NCI-H524 (cell line): ENCODE measurements at regions not wholly inside any gene's neighbourhood (a gene's known extent, or its start where the extent isn't known, plus 50 kb on each side); places are given as distances from the start of the nearest gene placed in this dataset.

Source experiments
- DNase-seq, 2 experiments: peaks; one replicate each; lab custom pipeline; 2025; lab: John Stamatoyannopoulos, UW

GRCh38 chr6:132100388-132100990 lies 149.3 kb upstream of the CCN2 start:
- DNase-seq, result no peak

GRCh38 chr6:132096996-132097395 lies 145.8 kb upstream of the CCN2 start:
- DNase-seq, result no peak

- DNase-seq, result no peak
These were observed 145.1 kb upstream of the CCN2 start for GRCh38 chr6:132096245-132096644.

DNA sequence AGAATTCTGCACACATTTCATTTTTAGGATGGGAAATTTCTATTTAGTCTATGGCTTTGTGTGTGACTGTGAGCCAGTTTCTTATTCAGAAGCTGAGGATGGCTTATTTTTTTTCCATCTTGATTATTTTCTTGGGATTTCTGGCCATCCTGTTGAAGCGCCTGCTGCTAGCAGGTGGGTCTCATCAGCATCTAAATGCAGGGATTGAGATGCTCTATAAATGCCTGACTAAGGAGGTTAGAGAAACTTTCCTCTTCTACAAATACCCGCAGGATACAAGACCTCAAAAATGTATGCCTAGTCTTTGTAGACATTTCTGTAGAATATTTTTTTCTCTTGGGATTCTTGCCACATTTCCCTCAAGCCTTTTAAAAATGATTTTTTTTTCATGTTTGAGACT lies 138.0 kb upstream of the CCN2 start:
- DNase-seq, result no peak

GRCh38 chr6:132088150-132088549 lies 137.0 kb upstream of the CCN2 start:
- no peak for DNase-seq

- DNase-seq, result no peak
These were observed 136.2 kb upstream of the CCN2 start for GRCh38 chr6:132087391-132087790.

DNA sequence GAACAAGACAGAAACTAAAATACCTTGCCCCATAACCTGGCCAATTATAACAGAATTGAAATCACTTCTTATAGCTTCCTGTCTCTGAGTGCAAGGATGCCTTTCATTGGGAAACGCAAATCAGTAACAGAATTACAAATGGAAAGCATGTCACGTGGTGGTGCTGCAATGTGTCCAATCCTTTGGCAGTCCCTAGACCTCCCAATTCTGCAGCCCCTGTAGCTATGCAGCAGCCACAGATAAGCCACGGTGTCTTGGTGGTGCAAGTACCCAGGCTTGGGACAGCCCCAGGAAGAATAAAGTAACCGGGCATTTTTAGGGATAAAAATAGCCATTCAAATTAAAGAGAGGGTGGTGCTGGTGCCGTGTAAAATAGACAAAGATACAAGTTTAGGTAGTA lies 134.6 kb upstream of the CCN2 start:
- no peak for DNase-seq

DNA sequence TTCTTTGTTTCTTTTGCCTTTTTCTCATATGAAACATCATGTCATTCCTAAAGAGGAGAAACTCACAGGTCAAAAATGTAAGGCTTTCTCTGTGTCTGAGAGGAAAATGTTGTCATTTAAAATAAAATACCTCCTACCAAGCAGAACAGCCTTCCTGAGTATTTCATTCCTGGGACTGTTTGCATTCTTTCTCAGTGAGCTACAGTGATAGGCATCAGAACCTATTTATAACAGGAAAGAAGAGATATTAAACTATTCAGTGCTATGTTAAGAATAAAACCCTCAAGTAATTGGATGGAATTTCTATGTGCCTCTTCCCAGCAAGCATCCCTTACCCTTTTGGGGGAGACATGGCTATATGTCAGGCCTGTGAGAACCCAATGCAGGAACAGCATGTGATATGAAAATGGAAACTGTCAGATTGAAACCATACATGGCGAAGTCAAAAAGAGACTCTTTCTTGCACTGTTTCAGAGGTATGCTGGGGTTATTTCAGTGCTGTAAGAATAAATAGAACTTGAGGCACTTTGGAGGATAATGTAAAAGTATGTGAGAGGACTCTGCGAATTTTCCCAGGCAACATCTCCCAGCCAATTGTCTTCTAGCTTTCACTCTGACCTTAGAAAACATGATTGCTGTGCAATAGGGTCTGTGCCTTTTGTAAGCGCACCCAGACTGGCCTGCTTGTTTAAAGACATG lies 133.8 kb upstream of the CCN2 start:
- no peak for DNase-seq

DNA sequence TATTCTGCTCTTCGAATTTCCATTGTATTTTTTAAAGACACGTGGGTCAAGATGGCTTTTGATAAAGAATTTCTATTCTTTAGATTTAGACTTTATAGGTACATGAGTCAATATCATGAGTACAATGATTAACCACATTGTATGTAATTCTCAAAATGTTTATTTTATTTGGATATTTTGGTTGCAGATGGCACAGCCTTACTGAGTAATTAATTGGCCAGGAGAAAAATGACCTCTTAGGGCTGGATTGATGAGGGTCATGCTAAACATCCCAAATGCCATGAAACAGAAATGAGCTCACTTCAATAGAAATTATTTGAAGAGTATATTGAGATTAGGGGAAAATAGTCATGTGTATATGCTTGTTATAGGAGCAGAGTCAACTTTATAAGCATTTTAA lies 131.2 kb upstream of the CCN2 start:
- DNase-seq, result no peak

DNA sequence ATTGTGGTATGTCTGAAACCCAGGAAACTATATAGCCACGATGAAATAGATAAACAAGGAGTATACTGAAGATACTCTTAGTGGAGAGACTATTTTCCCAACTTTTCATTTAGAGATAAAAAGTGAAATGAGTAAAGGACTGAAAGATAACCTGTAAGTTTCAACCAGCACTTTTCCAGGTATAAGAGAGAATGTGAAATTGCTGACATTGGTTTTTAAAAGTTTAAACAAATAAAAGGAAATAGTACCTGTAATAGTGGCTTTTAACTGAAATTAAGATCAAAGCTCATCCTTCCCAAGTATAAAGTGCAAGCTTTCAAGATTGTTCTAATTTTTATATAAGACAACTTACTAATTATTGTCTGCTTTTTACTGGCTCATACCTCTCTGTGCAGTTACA lies 130.2 kb upstream of the CCN2 start:
- no peak for DNase-seq

GRCh38 chr6:132079286-132079685 lies 128.1 kb upstream of the CCN2 start:
- no peak for DNase-seq

- no peak for DNase-seq
These were observed 125.3 kb upstream of the CCN2 start for GRCh38 chr6:132076452-132076851.

- no peak for DNase-seq
These were observed 121.7 kb upstream of the CCN2 start for GRCh38 chr6:132072831-132073230.

DNA sequence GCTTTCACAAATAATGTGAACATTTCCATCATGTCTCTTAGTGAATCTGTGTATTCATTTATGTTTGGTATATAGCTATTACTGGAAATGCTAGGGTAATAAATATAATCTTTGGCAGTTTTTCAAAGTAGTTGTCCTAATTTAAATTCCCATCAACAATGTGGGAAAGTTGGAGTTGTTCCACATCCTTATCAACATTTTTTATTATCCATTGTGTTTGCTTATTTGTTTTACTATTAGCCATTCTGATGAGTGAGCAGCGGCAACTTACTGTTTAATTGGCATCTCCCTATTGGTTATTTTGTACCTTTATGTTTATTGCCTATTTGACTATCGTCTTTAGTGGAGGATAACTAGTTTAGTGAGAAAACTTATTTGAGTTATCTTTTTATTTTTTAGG lies 121.1 kb upstream of the CCN2 start:
- DNase-seq, result no peak

DNA sequence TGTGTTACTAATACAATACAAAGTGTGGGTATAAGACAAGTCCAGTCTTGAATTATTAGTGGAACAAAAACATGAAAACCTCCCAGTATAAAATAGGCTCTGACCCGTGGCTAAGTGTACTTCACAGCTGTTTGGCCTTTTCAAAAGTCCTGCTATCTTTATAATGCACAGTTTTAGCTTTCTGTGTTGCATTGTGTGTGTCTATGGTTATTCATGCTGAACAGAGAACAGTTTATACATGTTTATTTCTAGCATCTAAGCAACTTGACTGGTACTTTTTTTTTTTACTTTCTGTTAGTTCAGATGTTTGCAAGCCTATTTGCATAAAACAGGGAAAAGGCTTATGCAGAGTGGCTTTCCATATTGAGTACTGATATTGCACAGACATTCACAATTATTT lies 119.2 kb upstream of the CCN2 start:
- no peak for DNase-seq

DNA sequence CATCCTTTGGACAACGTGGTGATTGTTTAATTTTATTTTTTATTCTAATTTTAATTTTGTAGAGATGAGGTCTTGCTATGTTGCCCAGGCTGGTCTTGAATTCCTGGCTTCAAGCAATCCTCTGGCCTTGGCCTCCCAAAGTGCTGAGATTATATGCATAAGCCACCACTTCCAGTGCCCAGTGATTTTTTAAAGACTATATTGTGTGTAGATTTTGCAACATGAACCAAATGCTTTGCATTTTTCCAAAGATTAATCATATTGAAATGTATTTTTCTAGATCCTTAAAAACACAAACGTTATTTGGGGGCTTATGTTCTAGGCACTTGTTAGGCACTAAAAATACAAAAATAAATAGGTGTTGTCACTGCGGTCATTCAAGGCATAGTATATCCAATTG lies 117.6 kb upstream of the CCN2 start:
- DNase-seq, result no peak

- no peak for DNase-seq
These were observed 116.1 kb upstream of the CCN2 start for GRCh38 chr6:132067286-132067685.

- DNase-seq, result peak in 1 of 2 experiments; percentile 71
These were observed 114.4 kb upstream of the CCN2 start for GRCh38 chr6:132065556-132065955.

DNA sequence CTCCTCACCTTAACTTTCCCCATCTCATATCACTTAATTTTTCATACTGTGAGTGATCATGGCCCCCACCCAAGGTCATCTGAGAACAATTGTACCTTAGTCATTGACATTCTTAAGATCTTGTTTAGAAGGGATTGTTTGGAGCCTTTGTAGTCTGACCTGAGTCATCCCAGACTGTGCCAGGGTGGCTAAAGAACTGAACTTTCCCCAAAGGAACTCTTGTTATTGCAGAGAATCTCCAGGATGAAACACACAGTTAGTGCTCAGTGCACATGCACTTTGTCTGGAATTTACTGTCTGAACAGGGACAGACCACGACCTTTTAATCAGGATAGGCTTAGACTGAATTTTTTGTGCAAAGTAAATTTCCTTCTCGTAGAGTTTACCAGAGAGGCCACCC lies 112.6 kb upstream of the CCN2 start:
- no peak for DNase-seq

DNA sequence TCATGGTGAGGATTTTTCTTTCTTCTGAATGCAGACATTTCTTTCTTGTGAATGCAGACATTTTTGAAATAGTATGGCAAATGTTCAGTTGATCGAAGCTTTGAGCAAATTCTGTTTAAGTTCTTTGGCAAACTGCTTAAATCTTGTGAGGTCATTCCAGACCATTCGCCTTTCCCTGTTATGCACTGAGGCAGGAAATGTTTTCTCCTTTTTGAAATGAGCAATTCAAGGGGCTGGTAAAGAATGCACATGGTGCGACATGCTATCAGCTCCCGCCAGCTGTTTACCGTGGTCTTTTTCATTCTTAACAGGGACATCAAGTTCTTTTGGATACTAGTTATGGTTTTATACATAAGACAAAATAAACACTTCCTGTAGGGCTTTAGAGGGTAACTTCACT lies 112.0 kb upstream of the CCN2 start:
- DNase-seq, result no peak

GRCh38 chr6:132062626-132063025 lies 111.5 kb upstream of the CCN2 start:
- no peak for DNase-seq

DNA sequence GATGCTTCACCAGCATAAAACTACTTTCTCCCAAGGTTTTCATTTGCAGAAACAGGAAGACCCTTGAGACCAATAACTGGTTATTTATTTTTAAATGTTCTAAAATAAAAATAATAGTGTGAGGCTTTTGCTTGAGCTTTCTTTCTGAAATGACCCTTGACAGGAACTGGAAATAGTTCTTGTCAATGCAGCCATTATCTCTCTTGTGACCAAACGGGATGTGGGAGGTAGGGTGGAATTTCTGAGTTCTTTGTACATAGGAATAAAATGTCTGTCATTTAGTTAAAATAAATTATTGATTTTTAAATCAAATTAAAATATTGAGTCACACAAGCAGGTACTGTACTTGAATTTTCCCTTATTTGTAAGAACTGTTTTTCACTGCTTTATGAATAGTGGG lies 110.2 kb upstream of the CCN2 start:
- no peak for DNase-seq

GRCh38 chr6:132060591-132060990 lies 109.4 kb upstream of the CCN2 start:
- no peak for DNase-seq

- DNase-seq, result no peak
These were observed 107.8 kb upstream of the CCN2 start for GRCh38 chr6:132058975-132059374.
